HG03060 (cell line): ENCODE measurements at regions not wholly inside any gene's neighbourhood (a gene's known extent, or its start where the extent isn't known, plus 50 kb on each side); places are given as distances from the start of the nearest gene placed in this dataset.

Source experiments
- ATAC-seq: cut with Tn5 transposase; IDR thresholded peaks from one replicate; pipeline ENCODE4 v1.9.1; 2021; ENCODE audit warnings: low read depth, moderate number of reproducible peaks; ENCODE audit not compliant: unreplicated experiment

- no peak for ATAC-seq
These were observed 103.0 kb upstream of the NAALADL2 start for GRCh38 chr3:174755833-174756829.

GRCh38 chr3:174758943-174759342, 100.2 kb upstream of the NAALADL2 start:
- no peak for ATAC-seq

GRCh38 chr3:174767406-174767805, 91.7 kb upstream of the NAALADL2 start:
- no peak for ATAC-seq

GRCh38 chr3:174767853-174768382, 91.2 kb upstream of the NAALADL2 start:
- ATAC-seq, result no peak

GRCh38 chr3:174769171-174769570, 90.0 kb upstream of the NAALADL2 start:
- no peak for ATAC-seq

- ATAC-seq, result no peak
These were observed 83.5 kb upstream of the NAALADL2 start for GRCh38 chr3:174775603-174776002.

- ATAC-seq, result no peak
These were observed 83.0 kb upstream of the NAALADL2 start for GRCh38 chr3:174776123-174776522.

GRCh38 chr3:174776636-174777035, 82.5 kb upstream of the NAALADL2 start:
- ATAC-seq, result no peak

- ATAC-seq, result no peak
These were observed 81.3 kb upstream of the NAALADL2 start for GRCh38 chr3:174777813-174778212.

GRCh38 chr3:174783502-174783901, 75.6 kb upstream of the NAALADL2 start:
- ATAC-seq, result no peak

- ATAC-seq, result no peak
These were observed 74.8 kb upstream of the NAALADL2 start for GRCh38 chr3:174784206-174784934.

GRCh38 chr3:174786825-174787224, 72.3 kb upstream of the NAALADL2 start:
- ATAC-seq, result no peak

GRCh38 chr3:174791161-174791560, 68.0 kb upstream of the NAALADL2 start:
- no peak for ATAC-seq

- no peak for ATAC-seq
These were observed 66.3 kb upstream of the NAALADL2 start for GRCh38 chr3:174792864-174793263.
